HFFc6 (cell line): ENCODE measurements at regions not wholly inside any gene's neighbourhood (a gene's known extent, or its start where the extent isn't known, plus 50 kb on each side); places are given as distances from the start of the nearest gene placed in this dataset.
A peak's percentile ranks its signal among the peaks of the same experiment; 100 is the strongest.

Experiments
- DNase-seq: peaks from one replicate; pipeline ENCODE4 v3.0.0-alpha.2; 2018
- H3K27ac Mint-ChIP-seq: 2 replicates; pipeline ENCODE4 v1.8.0; 2020; ENCODE audit warnings: mild to moderate bottlenecking, mixed read lengths
- H3K27me3 Mint-ChIP-seq: 2 replicates; pipeline ENCODE4 v1.8.0; 2021; ENCODE audit warnings: mild to moderate bottlenecking, moderate library complexity, mixed read lengths; ENCODE audit not compliant: insufficient read depth
- H3K36me3 Mint-ChIP-seq: 2 replicates; pipeline ENCODE4 v1.8.0; 2021; ENCODE audit warnings: low read depth, mixed read lengths
- H3K4me1 Mint-ChIP-seq: 2 replicates; pipeline ENCODE4 v1.8.0; 2020; ENCODE audit warnings: low read depth, mixed read lengths
- H3K4me3 Mint-ChIP-seq: 2 replicates; pipeline ENCODE4 v1.8.0; 2020; ENCODE audit warnings: mild to moderate bottlenecking, moderate library complexity, mixed read lengths
- H3K9me3 Mint-ChIP-seq: 2 replicates; pipeline ENCODE4 v1.8.0; 2020; ENCODE audit warnings: mild to moderate bottlenecking, mixed read lengths
- TF ChIP-seq, protein P1 (sequence below): fragments of 200-600 bp; sonication (generic); IDR thresholded peaks from 2 replicates; pipeline ENCODE4 v1.5.0; 2021; ENCODE audit warnings: antibody characterized with exemption, mild to moderate bottlenecking

DNA sequence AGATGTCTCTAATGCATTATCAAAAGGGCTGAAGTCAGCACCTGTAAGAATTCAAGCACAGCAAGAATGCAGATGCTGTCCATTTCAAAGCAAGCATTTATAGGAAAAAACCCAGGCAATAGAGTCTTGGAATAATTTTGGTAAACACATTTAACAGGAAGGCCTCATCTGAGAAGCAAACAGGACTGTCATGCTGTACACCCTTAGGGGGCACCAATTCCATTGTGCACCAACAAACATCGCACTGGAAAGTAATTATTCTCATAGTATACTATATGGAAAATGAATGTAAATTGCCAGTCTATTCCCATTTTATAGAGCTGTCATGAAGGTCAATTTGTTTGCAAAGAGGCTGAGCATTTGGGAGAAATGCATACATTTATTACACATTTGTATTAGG lies 247.3 kb upstream of the SUCLG2 start:
- H3K27me3 Mint-ChIP-seq = no peaks in the 10 kb centered on the region
- TF ChIP-seq, protein P1, sequence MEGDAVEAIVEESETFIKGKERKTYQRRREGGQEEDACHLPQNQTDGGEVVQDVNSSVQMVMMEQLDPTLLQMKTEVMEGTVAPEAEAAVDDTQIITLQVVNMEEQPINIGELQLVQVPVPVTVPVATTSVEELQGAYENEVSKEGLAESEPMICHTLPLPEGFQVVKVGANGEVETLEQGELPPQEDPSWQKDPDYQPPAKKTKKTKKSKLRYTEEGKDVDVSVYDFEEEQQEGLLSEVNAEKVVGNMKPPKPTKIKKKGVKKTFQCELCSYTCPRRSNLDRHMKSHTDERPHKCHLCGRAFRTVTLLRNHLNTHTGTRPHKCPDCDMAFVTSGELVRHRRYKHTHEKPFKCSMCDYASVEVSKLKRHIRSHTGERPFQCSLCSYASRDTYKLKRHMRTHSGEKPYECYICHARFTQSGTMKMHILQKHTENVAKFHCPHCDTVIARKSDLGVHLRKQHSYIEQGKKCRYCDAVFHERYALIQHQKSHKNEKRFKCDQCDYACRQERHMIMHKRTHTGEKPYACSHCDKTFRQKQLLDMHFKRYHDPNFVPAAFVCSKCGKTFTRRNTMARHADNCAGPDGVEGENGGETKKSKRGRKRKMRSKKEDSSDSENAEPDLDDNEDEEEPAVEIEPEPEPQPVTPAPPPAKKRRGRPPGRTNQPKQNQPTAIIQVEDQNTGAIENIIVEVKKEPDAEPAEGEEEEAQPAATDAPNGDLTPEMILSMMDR = no peak
- no peak overlapping the region for H3K27ac Mint-ChIP-seq
- 0 out of 2 replicates have a peak, but pooled peaks cover 4% of the 10 kb centered on the region for H3K9me3 Mint-ChIP-seq
- no peak overlapping the region for H3K4me3 Mint-ChIP-seq
- H3K4me1 Mint-ChIP-seq = peaks cover 14% of the 10 kb centered on the region; the same call in 1 of the 2 replicates
- no peaks in the 10 kb centered on the region for H3K36me3 Mint-ChIP-seq
- DNase-seq = no peak

DNA sequence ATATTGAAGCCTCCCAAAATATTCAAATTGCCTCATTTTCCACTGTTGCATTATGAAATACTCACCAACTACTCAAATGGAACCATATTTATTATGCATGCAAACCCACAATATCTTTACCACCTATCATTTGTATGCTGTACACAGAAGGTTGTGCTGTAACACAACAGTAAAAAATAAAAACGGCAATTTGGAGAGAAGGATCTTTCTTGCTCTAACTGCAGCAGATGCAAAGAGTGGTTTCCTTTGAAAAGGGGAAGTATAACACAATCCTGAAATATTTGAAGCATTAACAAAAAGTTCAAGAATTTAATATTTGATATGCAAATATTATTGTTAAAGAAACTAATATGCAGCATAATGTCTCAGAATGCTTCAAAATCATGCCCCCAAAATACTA lies 244.5 kb upstream of the SUCLG2 start:
- no peak overlapping the region for H3K27ac Mint-ChIP-seq
- TF ChIP-seq, protein P1 = no peak
- no peaks in the 10 kb centered on the region for H3K36me3 Mint-ChIP-seq
- no peak for DNase-seq
- no peaks in the 10 kb centered on the region for H3K27me3 Mint-ChIP-seq
- no peak overlapping the region for H3K4me3 Mint-ChIP-seq
- H3K9me3 Mint-ChIP-seq = no peaks in the 10 kb centered on the region
- peaks cover 14% of the 10 kb centered on the region; the same call in 1 of the 2 replicates for H3K4me1 Mint-ChIP-seq

DNA sequence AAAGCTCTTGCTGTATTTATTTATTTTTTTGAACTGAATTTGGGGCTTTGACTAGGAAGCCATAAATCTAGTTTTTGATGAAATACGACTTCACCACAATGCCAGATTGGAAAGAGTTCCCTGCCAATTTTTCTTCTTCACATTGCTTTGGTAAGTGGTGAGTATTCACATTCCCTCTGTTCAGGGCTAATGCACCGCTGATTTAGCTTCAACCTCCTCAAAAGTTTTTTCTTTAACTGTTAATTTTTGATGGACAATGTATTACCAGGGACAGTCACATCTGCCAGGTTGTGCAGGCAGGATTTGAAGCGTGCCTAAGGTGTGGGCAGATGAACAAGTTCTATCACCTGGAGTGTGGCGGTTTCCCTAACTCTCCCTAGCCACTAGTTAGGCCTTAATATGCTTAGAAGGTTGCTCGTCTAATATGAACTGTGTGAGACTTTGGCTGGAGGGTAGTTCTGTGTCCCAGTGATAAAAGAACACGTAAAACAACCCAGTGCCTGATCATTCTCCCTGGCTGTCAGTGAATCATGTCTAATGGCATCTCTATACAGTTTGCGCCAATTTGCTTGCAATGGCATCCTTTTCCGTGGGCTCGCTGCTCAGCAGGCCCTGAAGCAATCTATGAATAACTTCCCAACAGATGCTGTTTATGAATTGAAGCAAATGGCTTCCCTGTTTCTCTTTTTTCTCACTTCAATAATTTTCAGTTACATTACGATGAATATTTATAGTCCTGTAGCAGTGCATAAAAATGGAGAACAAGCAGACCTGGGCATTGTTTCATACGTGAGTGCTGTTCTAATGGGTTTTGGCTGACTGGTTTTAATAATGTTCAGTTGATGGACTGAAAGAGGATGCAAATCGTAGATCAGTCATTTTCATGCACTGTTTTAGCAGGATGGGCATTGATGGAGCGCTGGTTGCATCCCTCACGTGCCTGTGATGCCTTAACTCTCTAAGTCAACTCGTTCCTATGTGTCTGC lies 243.2 kb upstream of the SUCLG2 start:
- no peak overlapping the region for H3K27ac Mint-ChIP-seq
- TF ChIP-seq, protein P1 = no peak
- no peak for DNase-seq
- H3K36me3 Mint-ChIP-seq = no peaks in the 10 kb centered on the region
- H3K4me3 Mint-ChIP-seq = peak overlapping the region; percentile 28; the same call in 1 of the 2 replicates
- no peaks in the 10 kb centered on the region for H3K27me3 Mint-ChIP-seq
- H3K9me3 Mint-ChIP-seq = peaks cover 5% of the 10 kb centered on the region
- peaks cover 14% of the 10 kb centered on the region; the same call in 1 of the 2 replicates for H3K4me1 Mint-ChIP-seq

DNA sequence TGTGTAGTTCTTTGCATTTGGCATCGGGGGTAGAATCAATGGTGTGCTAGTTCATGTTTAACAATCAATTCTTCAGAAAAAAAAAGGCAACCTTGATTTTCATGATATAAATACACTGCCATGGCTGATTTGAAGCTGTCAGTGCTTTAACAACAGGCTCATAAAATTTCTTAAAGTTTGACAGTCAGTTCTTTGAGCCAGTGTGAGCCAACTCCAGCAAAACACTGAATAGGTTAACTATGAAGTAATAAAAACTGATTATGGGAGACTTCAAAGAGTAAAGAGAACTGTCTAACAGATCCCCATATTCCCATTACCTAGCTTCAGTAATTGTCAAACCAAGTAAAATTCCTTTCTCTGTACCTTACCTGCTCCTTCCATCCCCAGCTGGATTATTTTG lies 241.7 kb upstream of the SUCLG2 start:
- Mint-ChIP-seq H3K36me3 (no peaks in the 10 kb centered on the region), H3K4me1 (peaks cover 14% of the 10 kb centered on the region; the same call in 1 of the 2 replicates), H3K27me3 (no peaks in the 10 kb centered on the region), H3K27ac (no peak overlapping the region), H3K9me3 (peaks cover 5% of the 10 kb centered on the region), H3K4me3 (no peak overlapping the region)
- DNase-seq = no peak
- TF ChIP-seq, protein P1 = no peak

DNA sequence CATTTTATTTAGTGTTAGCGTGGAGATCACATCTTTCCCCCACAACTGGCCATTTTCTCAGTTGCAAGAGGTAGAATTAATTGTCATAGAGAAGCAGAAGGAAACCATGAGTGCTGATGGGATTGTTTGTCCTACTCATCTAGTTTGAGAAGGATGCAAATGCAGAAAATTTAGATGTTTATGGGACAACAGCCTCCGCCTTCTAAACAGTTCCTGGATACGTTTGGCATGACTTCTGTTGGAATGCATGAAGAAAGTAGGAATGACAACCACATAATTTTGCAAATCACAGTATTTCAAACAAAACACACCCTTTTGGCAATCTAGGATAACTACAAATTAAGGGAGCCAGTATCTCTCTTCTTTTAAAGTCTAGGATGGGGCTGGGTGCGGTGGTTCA lies 240.1 kb upstream of the SUCLG2 start:
- H3K27me3 Mint-ChIP-seq = no peaks in the 10 kb centered on the region
- no peak for DNase-seq
- peaks cover 14% of the 10 kb centered on the region; the same call in 1 of the 2 replicates for H3K4me1 Mint-ChIP-seq

More for the DNA sequence above, 240.1 kb upstream of the SUCLG2 start:
- H3K4me3 Mint-ChIP-seq = no peak overlapping the region
- H3K9me3 Mint-ChIP-seq = peaks cover 5% of the 10 kb centered on the region
- H3K36me3 Mint-ChIP-seq = no peaks in the 10 kb centered on the region
- TF ChIP-seq, protein P1 = no peak
- H3K27ac Mint-ChIP-seq = no peak overlapping the region
